Right ventricle myocardium inferior (tissue), 1 donor: ENCODE measurements at regions not wholly inside any gene's neighbourhood (a gene's known extent, or its start where the extent isn't known, plus 50 kb on each side); places are given as distances from the start of the nearest gene placed in this dataset.

Experiments
- ATAC-seq: fragments of 200-7000 bp; cut with Tn5 transposase; one replicate; pipeline ENCODE4 v1.9.1; 2020; ENCODE audit warnings: mild to moderate bottlenecking, moderate library complexity
- DNase-seq: peaks from one replicate; pipeline ENCODE4 v3.0.0; 2021; ENCODE audit errors: missing footprints
- intact Hi-C: fragments of 100-400 bp; cut with DNase I; formaldehyde crosslinking; loops from one replicate; pipeline ENCODE4 v1.11.0; 2022
- donor health status: DM: no; HTN: yes; CAD: no; lungs with severe emphysema.

DNA sequence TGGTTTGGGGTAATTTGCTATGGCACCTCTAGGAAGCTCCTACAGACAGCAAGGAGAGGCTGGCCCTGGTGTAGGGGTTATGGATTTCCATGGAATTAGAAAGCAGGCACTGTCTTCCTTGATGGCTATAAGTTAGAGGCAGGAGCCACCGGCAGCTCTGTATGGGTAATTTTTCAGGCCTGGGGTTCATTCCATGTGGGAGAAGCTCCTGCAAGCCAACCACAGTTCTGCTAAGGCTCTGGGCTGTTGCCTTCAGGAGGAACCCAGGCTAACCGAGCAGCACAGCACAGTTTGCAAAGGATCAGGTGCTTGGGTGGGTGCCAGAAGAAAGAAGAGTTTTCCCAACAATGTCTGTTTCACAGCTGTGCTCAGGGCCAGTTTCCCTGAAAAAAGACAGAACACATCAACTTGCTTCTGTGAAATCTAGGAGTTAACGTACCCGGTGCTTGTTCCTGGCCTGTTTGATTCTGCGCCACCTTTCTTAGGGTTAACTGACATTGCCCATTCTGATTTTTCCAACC, 162.8 kb upstream of the MYLIP start:
- ATAC-seq (no peak), DNase-seq (peak; percentile 21)
- intact Hi-C loops, result no loop called here

DNA sequence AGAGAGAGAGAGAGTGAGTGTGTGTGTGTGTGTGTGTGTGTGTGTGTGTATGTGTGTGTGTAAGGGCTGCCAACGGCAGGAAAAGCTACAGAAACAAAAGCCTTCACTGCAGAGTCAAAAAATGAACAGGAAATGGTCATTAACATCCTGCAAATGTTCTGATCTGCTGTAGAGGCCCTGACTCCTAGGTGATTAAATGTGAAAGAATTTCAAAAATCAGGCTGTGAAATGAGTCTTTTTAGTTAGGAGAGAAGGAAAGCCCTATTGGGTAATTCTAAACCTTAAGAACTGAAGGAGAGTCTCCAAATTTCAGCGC, 166.5 kb upstream of the MYLIP start:
- DNase-seq (no peak), ATAC-seq (no peak)
- intact Hi-C loops, result no loop called here

DNA sequence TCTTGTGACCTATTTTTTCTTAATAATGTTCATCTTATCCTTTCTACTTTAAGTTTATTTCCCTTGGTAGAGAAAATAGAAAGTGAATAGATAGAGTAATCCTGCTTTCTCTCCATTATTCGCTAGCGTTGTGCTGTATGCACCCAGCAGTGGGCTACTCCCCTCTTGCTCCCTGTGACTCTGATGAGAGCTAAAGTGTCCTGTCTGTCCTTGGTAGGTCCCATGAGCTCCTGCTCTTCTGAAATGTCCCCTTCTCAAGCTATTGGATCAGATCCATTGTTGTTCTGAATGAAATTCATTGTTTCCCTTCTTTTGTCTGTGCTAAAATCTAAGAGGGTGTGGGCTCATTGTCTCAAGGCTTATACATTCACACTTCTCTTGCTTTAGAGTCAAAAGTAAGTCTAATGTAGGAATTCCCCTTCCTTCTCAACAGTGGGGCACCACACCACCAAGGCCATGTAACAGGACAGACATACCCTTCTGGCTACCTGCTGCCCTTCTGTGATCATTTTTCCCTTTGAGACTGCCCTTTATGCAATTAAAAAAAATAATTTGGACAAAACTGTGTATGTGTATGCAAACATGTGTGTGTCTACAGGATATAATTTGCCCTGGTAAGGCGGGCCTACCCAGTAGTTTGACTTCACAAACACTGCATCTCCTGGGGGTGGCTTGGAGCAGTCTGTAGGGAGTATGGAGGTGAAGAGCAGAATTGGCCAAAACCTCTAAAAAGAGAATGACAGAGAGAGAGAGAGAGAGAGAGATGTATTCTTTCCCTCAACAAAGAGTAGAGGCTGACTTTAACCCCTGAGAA, 167.0 kb upstream of the MYLIP start:
- DNase-seq (no peak), ATAC-seq (no peak)
- intact Hi-C loops, result no loop called here

DNA sequence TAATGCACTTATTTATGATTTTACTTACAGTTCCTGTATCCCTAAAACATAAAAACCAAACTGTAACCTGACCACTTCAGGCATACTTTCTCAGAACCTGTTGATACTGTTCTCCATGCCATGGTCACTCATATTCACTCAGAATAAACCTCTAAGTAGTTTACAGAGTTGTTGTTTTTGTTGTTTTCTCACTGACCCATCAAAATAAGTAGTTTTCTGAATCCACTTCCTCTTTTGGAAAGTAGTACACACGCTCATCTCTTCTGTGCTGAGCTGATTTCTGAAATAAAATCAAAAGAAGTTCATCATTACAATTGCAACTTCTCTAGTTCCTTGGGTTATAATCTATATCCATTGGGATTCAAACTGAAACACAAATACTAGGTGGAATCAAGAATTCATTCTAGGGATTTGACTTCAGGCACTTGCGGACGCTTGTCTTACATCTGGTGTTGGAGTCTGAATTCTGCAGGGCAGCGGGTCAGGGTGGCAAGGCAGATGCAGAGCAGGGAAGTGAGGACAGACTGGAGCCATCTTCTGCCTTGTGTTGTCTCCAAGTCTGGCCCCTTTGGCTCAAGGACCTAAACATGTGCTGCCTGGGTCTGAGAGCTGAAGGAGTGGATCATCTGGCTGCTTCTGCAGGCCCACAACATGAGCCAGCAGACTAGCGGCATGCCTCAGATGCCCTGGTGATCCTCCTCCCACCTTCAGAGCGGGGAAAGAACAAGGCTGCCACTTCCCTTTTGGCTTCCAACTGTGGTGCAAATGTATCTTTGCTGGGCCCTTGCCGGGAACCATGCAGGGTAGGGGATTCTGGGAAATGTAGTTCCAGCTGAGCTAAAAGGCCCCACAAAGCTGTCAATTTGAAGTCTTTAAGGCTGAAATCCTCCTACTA, 167.9 kb upstream of the MYLIP start:
- intact Hi-C loops, result no loop called here
- DNase-seq, result no peak
- ATAC-seq, result no peak

DNA sequence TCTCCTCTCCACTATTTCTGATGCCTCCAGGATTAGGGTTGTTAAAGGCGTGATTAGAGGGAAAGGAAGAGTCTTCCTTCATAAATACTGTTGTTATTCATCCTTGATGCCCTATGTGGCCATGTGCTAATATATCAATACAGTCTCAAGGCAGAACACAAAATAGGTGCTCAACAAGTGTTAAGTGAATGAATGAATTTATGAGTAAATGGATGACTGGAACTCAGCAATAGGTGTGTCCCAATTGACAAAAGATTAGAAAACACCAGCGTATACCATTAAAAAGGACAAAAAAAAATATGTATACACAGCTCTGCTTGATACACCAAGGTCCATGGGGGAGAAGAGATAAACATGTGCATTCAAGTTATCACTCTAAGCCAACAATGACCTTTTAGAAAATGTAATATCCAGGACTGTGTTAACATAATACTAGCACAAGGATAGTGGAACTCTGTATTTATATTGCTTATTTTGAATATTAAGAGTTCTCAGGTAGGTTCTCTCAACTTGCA, 171.2 kb upstream of the MYLIP start:
- DNase-seq (no peak), ATAC-seq (no peak)
- intact Hi-C loops, result loop anchor here (10.0 kb wide), 1 partner anchor 243 kb away; no protein-coding TSS in a partner anchor

DNA sequence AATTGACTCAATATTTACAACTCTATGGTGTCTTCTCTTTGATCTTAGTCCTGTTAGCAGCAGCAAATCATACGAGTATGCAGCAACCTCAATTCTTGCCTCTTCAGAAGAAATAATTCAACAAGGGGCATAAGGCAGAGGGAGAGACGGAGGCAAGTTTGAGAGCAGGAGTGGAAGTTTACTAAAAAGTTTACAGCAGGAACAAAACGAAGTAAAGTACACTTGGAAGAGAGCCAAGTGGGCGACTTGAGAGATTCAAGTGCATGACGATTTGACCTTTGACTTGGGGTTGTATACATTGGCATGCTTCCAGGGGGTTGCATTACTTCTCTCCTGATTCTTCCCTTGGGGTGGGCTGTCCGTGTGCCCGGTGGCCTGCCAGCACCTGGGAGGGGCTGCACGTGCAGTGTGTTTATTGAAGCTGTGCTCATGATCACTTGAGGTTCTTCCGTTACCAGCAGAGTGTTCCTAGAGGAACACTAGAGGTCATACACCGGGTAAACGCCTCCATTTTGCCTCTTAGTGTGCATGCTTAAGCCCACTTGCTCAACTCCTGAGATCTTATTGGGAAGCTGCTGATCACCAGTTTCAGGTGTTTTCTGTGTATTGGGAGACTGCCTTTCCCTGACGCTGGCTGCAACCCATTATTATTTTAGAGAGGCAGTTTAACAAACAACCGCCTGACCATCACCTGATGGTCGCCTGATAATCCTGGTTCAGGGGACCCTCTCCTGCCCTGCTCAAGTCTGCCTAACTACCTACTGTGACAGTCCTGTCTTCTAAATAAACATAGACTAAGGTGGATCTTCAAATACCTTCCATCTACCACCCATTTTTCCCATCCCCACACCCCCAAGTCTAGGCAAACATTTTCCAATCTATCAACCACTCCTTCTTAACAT, 172.4 kb upstream of the MYLIP start:
- intact Hi-C loops, result loop anchor here (10.0 kb wide), 1 partner anchor 242 kb away; no protein-coding TSS in a partner anchor
- ATAC-seq (no peak), DNase-seq (no peak)

DNA sequence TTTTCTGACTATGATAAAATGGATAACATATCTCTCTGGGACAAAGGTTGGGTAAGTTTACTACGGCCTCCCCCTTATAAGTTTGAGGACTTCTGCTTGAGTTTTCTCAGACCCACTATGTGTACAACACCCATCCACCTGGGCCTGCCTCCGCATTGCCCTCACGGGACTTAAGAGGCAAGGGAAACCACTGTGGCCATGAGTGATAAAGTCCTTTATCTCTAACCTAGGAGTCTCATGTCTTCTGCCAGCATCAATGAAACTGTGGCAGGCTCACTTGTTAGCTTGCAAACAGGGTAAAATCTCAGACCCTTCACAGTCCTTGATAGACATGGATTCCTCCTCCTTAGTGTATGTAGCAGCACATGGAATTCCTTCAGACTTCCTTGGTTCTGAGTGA, 173.4 kb upstream of the MYLIP start:
- intact Hi-C loops, result loop anchor here (10.0 kb wide), 1 partner anchor 241 kb away; no protein-coding TSS in a partner anchor
- DNase-seq, result no peak
- no peak for ATAC-seq

DNA sequence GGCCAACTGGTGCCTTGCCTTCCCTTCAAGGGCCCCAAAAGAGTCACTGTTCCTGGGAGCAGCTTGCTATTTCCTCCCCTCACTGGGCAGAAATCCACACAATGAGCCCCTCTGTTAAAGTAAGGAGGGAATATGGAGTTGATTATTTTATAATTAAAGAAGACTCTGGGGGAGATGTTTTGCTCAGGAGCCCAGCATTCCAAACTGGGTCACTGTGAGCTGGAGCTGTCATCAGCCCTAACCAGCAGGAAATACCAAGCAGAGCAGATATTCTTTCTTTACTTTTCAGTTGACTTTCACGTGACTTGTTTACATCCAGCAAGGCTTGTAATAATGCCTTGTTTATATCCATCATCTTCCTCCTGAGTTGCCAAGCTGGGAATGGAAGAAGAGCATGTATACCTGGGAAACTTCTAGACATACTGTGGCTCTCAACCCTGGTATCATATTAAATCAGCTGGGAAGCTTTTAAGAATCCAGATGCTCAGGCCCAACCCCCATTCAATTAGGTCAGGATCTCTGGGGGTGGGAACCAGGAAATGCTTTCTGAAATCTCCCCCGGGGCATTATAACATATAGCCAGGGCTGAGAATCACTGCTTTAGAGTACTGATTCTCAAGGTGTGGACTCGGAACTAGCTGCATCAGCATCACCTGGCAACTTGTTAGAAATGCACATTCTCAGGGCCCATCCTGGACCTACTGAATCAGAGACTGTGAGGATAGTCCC, 175.6 kb upstream of the MYLIP start:
- DNase-seq (peak; percentile 49), ATAC-seq (peak; percentile 77)
- intact Hi-C loops, result loop anchor here (10.0 kb wide), 1 partner anchor 239 kb away; no protein-coding TSS in a partner anchor

DNA sequence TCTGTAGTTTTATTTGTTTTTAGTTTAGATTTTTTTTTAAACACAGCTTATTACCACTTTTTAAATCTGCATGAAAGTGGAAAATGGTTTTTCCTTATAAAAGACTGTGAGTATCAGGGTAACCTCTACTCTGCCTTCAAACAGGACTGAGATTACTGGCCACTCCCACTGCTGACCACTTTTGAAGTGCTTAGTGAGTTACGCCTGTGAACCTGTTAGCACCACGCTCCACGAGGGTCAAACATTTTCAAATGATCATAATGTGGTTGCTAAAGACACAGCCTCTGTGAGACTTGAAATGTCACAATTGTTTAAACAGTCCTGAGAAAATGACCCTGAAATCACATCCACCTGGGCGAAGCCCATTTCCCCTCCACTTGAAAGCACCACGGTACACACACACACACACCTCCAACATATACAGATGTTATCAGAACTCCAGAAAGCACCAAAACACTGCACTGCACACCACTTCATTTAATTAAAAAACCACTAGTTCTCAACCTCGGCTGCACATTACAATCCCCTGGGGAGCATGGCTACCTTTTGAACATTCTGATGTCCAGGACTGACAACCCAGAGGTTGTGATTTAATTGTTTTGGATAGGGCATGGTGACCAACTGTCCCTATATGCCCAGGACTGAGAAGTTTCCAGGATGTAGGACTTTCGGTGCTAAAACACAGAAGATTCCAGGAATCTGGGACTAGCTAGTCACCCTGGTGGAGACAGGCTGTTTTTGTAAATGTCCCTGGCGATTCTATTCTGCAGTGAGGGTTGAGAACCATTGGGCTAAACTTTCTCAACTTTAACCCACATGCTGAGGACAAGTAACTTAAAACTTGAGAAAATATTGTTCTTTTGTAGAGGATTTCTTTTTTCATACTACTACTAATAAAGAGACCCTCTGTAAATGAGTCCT, 176.4 kb upstream of the MYLIP start:
- ATAC-seq, result peak; percentile 33
- DNase-seq, result no peak
- intact Hi-C loops, result loop anchor here (10.0 kb wide), 1 partner anchor 238 kb away; no protein-coding TSS in a partner anchor

DNA sequence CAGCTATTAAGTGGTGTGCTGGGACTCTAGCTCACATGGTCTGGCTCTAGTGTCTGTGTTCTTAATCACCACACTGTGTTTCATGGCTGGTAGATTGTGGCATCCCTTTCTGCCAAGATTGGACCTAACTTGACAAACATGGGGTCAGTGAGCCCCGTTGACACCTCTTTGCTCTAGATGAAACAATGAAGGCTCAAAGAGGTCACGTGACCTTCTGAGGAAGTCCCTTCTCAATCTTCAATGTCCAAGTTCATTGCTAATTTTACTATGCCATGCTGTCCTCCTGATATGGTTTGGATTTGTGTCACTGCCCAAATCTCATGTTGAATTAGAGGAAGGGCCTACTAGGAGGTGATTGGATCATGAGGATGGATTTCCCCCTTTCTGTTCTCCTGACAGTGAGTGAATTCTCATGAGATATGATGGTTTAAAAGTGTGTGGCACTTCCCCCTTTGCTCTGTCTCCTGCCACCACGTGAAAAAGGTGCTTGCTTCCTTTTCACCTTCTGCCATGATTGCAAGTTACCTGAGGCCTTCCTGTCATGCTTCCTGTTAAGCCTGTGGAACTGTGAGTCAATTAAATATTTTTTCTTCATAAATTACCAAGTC, 177.8 kb upstream of the MYLIP start:
- no peak for ATAC-seq
- intact Hi-C loops, result loop anchor here (10.0 kb wide), 1 partner anchor 236 kb away; no protein-coding TSS in a partner anchor
- no peak for DNase-seq

DNA sequence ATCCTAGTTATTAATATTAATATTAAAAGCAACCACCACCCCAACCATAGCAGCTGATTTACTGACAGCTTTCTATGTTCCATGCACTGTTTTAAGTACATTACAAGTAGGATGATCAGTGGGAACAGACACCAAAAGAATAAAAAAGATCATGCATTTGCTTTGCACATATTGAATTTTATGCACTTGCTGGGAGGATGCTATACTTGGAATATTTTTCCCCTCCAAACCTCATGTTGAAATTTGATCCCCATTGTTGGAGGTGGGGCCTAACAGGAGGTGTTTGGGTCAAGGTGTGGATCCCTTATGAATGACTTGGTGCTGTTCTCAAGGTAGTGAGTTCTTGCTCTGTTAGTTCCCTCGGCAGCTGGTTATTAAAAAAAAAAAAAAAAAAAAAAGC, 178.9 kb upstream of the MYLIP start:
- ATAC-seq (no peak), DNase-seq (no peak)
- intact Hi-C loops, result loop anchor here (10.0 kb wide), 1 partner anchor 235 kb away; no protein-coding TSS in a partner anchor

DNA sequence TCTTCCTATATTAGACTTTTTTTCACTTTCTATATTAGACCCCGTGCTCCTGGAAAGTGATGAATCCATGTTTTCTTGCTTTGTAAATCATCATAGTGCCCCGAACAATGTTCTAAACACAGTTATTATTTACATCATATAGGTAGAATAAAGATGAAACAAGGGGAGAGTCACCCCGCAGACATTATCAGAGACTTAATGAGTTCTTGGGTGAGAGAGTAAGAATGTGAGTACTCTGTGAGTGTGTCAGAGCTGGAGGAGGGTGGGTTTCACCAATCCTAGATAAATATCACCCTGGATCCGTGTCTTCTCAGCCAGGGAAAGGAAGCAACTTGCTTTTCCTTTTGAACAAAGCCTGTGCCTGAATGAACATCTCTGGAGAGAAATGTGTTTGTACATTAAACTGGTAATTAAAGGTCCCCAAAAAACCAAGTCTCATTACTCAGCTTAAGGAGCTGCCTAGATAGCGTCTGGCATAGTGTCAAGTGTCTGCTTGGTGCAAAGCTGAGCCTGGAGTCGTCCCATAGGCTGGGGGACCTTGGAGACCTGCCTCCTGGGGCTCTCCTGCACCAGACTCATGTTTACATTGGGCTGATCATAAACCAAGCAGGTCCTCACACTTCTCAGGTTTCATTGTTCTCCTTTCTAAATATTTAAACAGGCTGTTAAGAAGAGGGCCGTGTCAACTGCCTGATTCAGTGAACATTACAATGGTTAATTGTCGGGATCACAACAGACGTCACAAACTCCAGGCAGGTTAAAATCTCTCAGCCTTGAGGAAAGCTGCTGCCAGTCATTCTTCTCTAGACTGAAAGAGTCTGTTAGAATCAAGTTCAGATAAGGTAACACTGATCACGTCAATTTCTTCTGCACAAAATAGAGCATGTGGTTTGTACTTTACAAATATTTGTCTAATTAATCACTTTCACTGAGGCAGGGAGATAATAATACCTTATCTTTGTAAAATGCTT, 179.7 kb upstream of the MYLIP start:
- intact Hi-C loops, result no loop called here
- DNase-seq (no peak), ATAC-seq (no peak)

DNA sequence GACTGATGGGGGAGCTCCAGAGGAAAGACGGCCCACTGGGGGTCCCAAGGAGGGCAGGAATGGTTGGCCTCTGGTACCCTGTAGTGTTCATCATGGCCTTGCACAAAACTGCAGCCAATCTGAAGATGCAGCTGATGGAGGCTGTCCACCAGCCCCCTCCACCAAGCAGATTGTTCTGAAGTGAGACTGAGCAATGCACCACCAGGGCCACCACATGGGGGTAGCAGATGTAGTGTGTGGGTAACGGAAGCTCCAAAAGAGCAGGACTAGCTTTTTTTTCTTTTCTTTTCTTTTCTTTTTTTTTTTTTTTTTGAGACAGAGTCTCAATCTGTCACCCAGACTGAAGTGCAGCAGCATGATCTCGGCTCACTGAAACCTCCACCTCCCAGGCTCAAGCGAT, 181.0 kb upstream of the MYLIP start:
- DNase-seq (no peak), ATAC-seq (no peak)
- intact Hi-C loops, result no loop called here

DNA sequence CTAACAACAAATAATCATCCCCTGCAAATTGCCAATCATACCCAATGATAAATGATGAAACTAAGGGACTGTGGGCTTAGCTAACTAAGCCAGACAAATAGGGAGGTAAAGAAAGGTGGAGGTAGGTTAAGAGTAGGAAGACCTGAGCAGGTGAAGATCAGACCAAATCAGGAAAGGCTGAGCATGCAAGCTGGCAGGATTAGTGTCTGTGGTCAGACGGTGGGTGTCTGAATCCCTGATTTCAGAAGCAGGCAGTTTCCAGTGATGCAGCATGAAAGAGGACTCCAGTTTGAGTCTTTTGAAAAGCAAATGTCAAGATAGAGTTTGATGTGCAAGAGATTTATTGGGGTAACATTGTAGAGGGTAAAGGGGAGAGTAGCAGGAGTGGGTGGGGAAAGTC, 181.4 kb upstream of the MYLIP start:
- DNase-seq (no peak), ATAC-seq (no peak)
- intact Hi-C loops, result no loop called here

DNA sequence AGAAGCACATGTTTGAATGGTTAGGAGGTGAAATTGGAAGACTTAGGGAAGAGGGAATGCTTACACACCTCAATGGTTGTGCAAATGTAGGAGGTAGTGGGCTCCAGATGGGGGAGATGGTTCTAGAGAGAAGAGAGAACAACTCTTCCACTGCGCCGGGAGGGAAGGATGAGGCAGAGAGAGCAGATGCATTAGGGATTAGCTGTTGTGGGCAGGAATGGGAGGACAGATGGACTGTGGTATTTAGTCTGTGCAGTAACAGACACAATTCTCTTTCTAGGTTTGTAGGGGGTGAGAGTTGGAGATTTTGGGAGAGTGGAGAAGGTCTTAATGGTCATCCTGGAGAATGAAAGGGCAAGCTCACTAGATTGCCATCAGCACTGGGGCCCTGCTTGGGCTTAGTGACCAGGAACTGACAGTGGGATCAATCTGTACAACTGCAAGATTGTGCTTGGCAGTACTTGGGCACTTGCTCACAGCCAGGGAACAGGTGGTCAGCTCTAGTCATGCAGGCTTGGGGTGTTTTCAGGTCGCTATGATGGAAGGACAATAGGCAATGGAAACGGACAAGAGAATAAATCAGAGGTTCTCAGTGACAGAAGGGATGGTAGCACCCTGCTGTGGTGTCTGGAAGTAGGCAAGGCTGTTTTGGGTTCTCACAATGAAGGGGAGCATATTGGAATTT, 182.0 kb upstream of the MYLIP start:
- intact Hi-C loops, result no loop called here

More for the DNA sequence above, 182.0 kb upstream of the MYLIP start:
- peak; percentile 30 for DNase-seq
- ATAC-seq, result no peak
